GM12878 (cell line): ENCODE measurements at regions not wholly inside any gene's neighbourhood (a gene's known extent, or its start where the extent isn't known, plus 50 kb on each side); places are given as distances from the start of the nearest gene placed in this dataset.

ENCODE experiments used
- ATAC-seq: fragments of 200-7000 bp; cut with Tn5 transposase; 3 replicates; pipeline ENCODE4 v1.9.1; 2020; ENCODE audit warnings: mild to moderate bottlenecking, moderate library complexity
- BruUV-seq: library from RNA; stranded (reverse); fragments of 400-500 nt; replicated peaks from 2 replicates; lab custom pipeline; 2021; lab: Mats Ljungman, UMichigan
- CTCF ChIA-PET: fragments of 300-600 bp; sonication (Branson Sonifier 250); formaldehyde crosslinking; extraction: SDS; loops from one replicate; lab custom pipeline; 2021; ENCODE audit warnings: inconsistent platforms; lab: Yijun Ruan, JAX
- POLR2A ChIA-PET: fragments of 350-600 bp; formaldehyde crosslinking; extraction: SDS; loops from one replicate; lab custom pipeline; 2021; ENCODE audit warnings: inconsistent platforms; lab: Charles Lee
- RAD21 ChIA-PET: fragments of 300-600 bp; sonication (Branson Sonifier 250); formaldehyde crosslinking; loops from one replicate; lab custom pipeline; 2023; ENCODE audit warnings: antibody characterized with exemption; ENCODE audit not compliant: unreplicated experiment; lab: Charles Lee
- SMC1A ChIA-PET: fragments of 300-600 bp; sonication (Branson Sonifier 250); formaldehyde crosslinking; loops from one replicate; lab custom pipeline; 2023; ENCODE audit not compliant: unreplicated experiment, uncharacterized antibody; lab: Charles Lee
- DNase-seq: peaks from one replicate; pipeline ENCODE4 v3.0.0-alpha.2; 2011; ENCODE audit warnings: low read depth, low spot score
- FAIRE-seq: peaks from 3 replicates; lab custom pipeline; 2011; peaks lifted over from hg19 to GRCh38; lab: Jason Lieb, UNC
- H2AFZ ChIP-seq: 2 replicates; pipeline ENCODE4 v1.6.0; 2011; ENCODE audit warnings: low read depth, low read length, control low read depth; ENCODE audit not compliant: control insufficient read depth
- H3K27ac ChIP-seq: 2 replicates; pipeline ENCODE4 v1.5.1; 2011; ENCODE audit warnings: control low read depth; ENCODE audit not compliant: control insufficient read depth, insufficient read depth
- H3K27me3 ChIP-seq, 2 experiments: replicated peaks in 1 of 2; 2 replicates each; pipeline versions ENCODE4 v1.6.0 to v1.6.1; 2011; ENCODE audit warnings: low read length in 1 of 2; ENCODE audit not compliant: control insufficient read depth in 2 of 2, insufficient read depth in 2 of 2
- H3K36me3 ChIP-seq, 2 experiments: 2 replicates each; pipeline ENCODE4 v1.5.1; 2011; ENCODE audit warnings: low read length in 1 of 2; ENCODE audit not compliant: control insufficient read depth in 2 of 2, insufficient read depth in 2 of 2
- H3K4me1 ChIP-seq: 2 replicates; pipeline ENCODE4 v1.6.1; 2011; ENCODE audit warnings: mild to moderate bottlenecking, low read length, moderate library complexity, mixed read lengths; ENCODE audit not compliant: control insufficient read depth, insufficient read depth
- H3K4me2 ChIP-seq: 2 replicates; pipeline ENCODE4 v1.6.0; 2011; ENCODE audit warnings: control low read depth; ENCODE audit not compliant: control insufficient read depth, insufficient read depth
- H3K4me3 ChIP-seq: fragments of 200-600 bp; sonication (generic); 2 replicates; pipeline ENCODE4 v1.5.1; 2016
- H3K79me2 ChIP-seq: 2 replicates; pipeline ENCODE4 v1.6.0; 2011; ENCODE audit warnings: low read length; ENCODE audit not compliant: control insufficient read depth, insufficient read depth
- H3K9ac ChIP-seq: 2 replicates; pipeline ENCODE4 v1.8.0; 2011; ENCODE audit warnings: low read length, control low read depth, mixed read lengths; ENCODE audit not compliant: control insufficient read depth, insufficient read depth
- H3K9me3 ChIP-seq: replicated peaks from 3 replicates; pipeline ENCODE4 v1.5.1; 2011; ENCODE audit warnings: mild to moderate bottlenecking, low read length; ENCODE audit not compliant: control insufficient read depth, insufficient read depth
- H4K20me1 ChIP-seq: 2 replicates; pipeline ENCODE4 v1.6.0; 2011; ENCODE audit not compliant: control insufficient read depth, insufficient read depth
- BMI1 ChIP-seq: fragments of 450-650 bp; IDR thresholded peaks from 2 replicates; pipeline ENCODE4 v1.6.1; 2016; ENCODE audit warnings: mild to moderate bottlenecking, moderate library complexity, borderline replicate concordance
- IRF4 ChIP-seq: IDR thresholded peaks from 2 replicates; pipeline ENCODE4 v1.6.1; 2011; ENCODE audit warnings: low read depth, low read length
- MXI1 ChIP-seq: fragments of 150-350 bp; IDR thresholded peaks from 2 replicates; pipeline ENCODE4 v1.6.1; 2011; ENCODE audit warnings: low read depth, mild to moderate bottlenecking, inconsistent platforms, low read length, improper control_type of control experiment
- RAD21 ChIP-seq: IDR thresholded peaks from 2 replicates; pipeline ENCODE4 v1.6.1; 2011; ENCODE audit warnings: mild to moderate bottlenecking, low read depth, low read length, moderate library complexity; ENCODE audit not compliant: insufficient read depth
- RUNX3 ChIP-seq: IDR thresholded peaks from 2 replicates; pipeline ENCODE4 v1.6.1; 2012; ENCODE audit warnings: low read length, inconsistent platforms
- SPI1 ChIP-seq: IDR thresholded peaks from 2 replicates; pipeline ENCODE4 v1.6.1; 2011; ENCODE audit warnings: low read depth, mild to moderate bottlenecking, low read length, moderate library complexity, borderline replicate concordance; ENCODE audit not compliant: insufficient read depth
- SREBF1 ChIP-seq: IDR thresholded peaks from 2 replicates; pipeline ENCODE4 v1.6.1; 2012; ENCODE audit warnings: mild to moderate bottlenecking, low read length
- SRF ChIP-seq, 2 experiments: IDR thresholded peaks; 2 replicates each; pipeline ENCODE4 v1.6.1; 2011; ENCODE audit warnings: low read depth in 2 of 2, low read length in 2 of 2, mild to moderate bottlenecking in 1 of 2, moderate library complexity in 1 of 2
- WGBS: methylation state at CpG from one replicate; pipeline ENCODE4 v1.1.6; 2016; ENCODE audit warnings: low lambda C conversion rate; ENCODE audit not compliant: insufficient replicate concordance, insufficient coverage; ENCODE audit errors: missing lambda C conversion rate; 5-methylcytosine and 5-hydroxymethylcytosine counted together
- in situ Hi-C: fragments of 300-500 bp; cut with MboI; formaldehyde crosslinking; loops from 9 replicates; pipeline ENCODE4 v1.14.3; 2018; ENCODE audit warnings: mixed read lengths
- intact Hi-C: fragments of 100-400 bp; cut with micrococcal nuclease; formaldehyde crosslinking; loops from one replicate; pipeline ENCODE4 v1.14.2; 2022; ENCODE audit not compliant: unreplicated experiment
- TF ChIP-seq, protein P1 (sequence below): fragments of 450-650 bp; IDR thresholded peaks from 2 replicates; pipeline ENCODE4 v1.6.1; 2017; ENCODE audit warnings: mild to moderate bottlenecking, low read depth, inconsistent platforms; ENCODE audit not compliant: poor library complexity, severe bottlenecking
- TF ChIP-seq, protein P2 (sequence below): fragments of 450-650 bp; IDR thresholded peaks from 2 replicates; pipeline ENCODE4 v1.6.1; 2014; ENCODE audit warnings: mild to moderate bottlenecking
- TF ChIP-seq, protein P3 (sequence below): fragments of 450-650 bp; IDR thresholded peaks from 2 replicates; pipeline ENCODE4 v1.6.1; 2017; ENCODE audit warnings: mild to moderate bottlenecking, moderate library complexity

DNA sequence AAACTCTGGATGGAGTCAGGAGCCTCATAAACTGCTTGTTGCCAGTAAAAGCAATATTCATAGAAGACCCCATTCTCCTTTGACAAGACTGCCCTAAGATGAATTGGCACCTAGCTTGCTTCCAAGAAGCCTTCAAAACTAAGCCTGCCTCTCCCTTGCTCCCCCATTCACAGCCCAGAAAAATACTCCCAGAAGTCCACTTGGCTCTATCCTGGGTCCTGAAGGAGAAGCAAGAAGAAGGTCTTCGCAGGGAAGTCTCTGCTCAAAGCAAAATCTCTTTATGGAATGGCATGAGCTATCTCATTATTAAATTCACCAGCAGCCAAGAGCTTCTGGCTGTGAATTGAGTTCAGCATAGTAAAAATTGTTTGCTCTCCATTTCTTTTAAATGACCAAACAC is 230.2 kb upstream of the ARRDC4 start:
- Histone ChIP-seq H3K36me3 (no peaks in the 10 kb centered on the region), H2AFZ (no peak overlapping the region), H4K20me1 (no peaks in the 10 kb centered on the region), H3K4me1 (no peaks in the 10 kb centered on the region)
- ATAC-seq, result no peak
- no peak for DNase-seq
- ChIA-PET POLR2A (no interaction called here), CTCF (no interaction called here)
- TF ChIP-seq SRF (IDR thresholded peaks at IDR 0.05; ENCODE audit: low read depth in 2 of 2, low read length in 2 of 2) (no peak), SPI1 (no peak), SREBF1 (no peak), MXI1 (no peak), RAD21 (no peak), BMI1 (no peak), RUNX3 (no peak), IRF4 (no peak)
- TF ChIP-seq, protein P1, sequence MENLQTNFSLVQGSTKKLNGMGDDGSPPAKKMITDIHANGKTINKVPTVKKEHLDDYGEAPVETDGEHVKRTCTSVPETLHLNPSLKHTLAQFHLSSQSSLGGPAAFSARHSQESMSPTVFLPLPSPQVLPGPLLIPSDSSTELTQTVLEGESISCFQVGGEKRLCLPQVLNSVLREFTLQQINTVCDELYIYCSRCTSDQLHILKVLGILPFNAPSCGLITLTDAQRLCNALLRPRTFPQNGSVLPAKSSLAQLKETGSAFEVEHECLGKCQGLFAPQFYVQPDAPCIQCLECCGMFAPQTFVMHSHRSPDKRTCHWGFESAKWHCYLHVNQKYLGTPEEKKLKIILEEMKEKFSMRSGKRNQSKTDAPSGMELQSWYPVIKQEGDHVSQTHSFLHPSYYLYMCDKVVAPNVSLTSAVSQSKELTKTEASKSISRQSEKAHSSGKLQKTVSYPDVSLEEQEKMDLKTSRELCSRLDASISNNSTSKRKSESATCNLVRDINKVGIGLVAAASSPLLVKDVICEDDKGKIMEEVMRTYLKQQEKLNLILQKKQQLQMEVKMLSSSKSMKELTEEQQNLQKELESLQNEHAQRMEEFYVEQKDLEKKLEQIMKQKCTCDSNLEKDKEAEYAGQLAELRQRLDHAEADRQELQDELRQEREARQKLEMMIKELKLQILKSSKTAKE, result no peak
- TF ChIP-seq, protein P2, sequence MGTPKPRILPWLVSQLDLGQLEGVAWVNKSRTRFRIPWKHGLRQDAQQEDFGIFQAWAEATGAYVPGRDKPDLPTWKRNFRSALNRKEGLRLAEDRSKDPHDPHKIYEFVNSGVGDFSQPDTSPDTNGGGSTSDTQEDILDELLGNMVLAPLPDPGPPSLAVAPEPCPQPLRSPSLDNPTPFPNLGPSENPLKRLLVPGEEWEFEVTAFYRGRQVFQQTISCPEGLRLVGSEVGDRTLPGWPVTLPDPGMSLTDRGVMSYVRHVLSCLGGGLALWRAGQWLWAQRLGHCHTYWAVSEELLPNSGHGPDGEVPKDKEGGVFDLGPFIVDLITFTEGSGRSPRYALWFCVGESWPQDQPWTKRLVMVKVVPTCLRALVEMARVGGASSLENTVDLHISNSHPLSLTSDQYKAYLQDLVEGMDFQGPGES, result no peak
- TF ChIP-seq, protein P3, sequence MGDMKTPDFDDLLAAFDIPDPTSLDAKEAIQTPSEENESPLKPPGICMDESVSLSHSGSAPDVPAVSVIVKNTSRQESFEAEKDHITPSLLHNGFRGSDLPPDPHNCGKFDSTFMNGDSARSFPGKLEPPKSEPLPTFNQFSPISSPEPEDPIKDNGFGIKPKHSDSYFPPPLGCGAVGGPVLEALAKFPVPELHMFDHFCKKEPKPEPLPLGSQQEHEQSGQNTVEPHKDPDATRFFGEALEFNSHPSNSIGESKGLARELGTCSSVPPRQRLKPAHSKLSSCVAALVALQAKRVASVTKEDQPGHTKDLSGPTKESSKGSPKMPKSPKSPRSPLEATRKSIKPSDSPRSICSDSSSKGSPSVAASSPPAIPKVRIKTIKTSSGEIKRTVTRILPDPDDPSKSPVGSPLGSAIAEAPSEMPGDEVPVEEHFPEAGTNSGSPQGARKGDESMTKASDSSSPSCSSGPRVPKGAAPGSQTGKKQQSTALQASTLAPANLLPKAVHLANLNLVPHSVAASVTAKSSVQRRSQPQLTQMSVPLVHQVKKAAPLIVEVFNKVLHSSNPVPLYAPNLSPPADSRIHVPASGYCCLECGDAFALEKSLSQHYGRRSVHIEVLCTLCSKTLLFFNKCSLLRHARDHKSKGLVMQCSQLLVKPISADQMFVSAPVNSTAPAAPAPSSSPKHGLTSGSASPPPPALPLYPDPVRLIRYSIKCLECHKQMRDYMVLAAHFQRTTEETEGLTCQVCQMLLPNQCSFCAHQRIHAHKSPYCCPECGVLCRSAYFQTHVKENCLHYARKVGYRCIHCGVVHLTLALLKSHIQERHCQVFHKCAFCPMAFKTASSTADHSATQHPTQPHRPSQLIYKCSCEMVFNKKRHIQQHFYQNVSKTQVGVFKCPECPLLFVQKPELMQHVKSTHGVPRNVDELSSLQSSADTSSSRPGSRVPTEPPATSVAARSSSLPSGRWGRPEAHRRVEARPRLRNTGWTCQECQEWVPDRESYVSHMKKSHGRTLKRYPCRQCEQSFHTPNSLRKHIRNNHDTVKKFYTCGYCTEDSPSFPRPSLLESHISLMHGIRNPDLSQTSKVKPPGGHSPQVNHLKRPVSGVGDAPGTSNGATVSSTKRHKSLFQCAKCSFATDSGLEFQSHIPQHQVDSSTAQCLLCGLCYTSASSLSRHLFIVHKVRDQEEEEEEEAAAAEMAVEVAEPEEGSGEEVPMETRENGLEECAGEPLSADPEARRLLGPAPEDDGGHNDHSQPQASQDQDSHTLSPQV, result no peak
- TF ChIP-seq, all 136 proteins: peak for 0
- no peak for FAIRE-seq
- H3K79me2 ChIP-seq, result no peaks in the 10 kb centered on the region
- H3K9ac ChIP-seq, result no peak overlapping the region
- intact Hi-C loops (no loop called here), in situ Hi-C loops (no loop called here)
- H3K27me3 ChIP-seq, result no peaks in the 10 kb centered on the region
- 0% methylated on average over 1 of the region's 1 CpG for WGBS
- no peaks in the 10 kb centered on the region for H3K9me3 ChIP-seq
- ChIA-PET RAD21 (no interaction called here), SMC1A (interaction anchor here (1.0 kb wide), 1 partner anchor 1235 kb away, joined by 3 read pairs; no protein-coding TSS in a partner anchor)
- H3K4me2 ChIP-seq, result no peak overlapping the region
- H3K27ac ChIP-seq, result no peak overlapping the region
- BruUV-seq, result no TSS peak
- no peak overlapping the region for H3K4me3 ChIP-seq
